Astrocyte of the spinal cord (primary cell): ENCODE measurements at regions not wholly inside any gene's neighbourhood (a gene's known extent, or its start where the extent isn't known, plus 50 kb on each side); places are given as distances from the start of the nearest gene placed in this dataset.

Experiments used
- DNase-seq: peaks from one replicate; pipeline ENCODE4 v3.0.0; 2011; ENCODE audit warnings: low read depth, low spot score
- H3K4me3 ChIP-seq: 2 replicates; pipeline ENCODE4 v1.5.1; 2011; ENCODE audit warnings: low read depth, mild to moderate bottlenecking, low read length, moderate library complexity
- in situ Hi-C: cut with HindIII; loops from 2 replicates; pipeline ENCODE4 v1.10.0; 2017; ENCODE audit warnings: low sequenced_read_pairs
- TF ChIP-seq, protein P1 (sequence below): IDR thresholded peaks from 2 replicates; pipeline ENCODE4 v1.5.1; 2012; ENCODE audit warnings: low read depth, mild to moderate bottlenecking, low read length, inconsistent platforms

DNA sequence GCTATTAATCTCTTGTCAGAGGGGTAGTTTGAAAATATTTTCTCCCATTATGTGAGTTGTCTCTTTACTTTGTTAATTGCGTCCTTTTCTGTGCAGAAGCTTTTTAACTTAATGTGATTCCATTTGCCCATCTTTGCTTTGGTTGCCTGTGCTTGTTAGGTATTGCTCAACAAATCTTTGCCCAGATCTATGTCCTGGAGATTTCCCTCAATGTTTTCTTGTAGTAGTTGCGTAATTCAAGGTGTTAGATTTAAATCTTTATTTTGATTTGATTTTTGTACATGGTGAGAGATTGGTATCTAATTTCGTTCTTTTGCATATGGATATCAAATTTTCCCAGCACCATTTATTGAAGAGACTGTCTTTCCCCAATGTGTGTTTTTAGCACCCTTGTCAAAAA lies 567.2 kb downstream of the DNAJB9 start:
- in situ Hi-C loops, result no loop called here
- H3K4me3 ChIP-seq, result no peak overlapping the region
- DNase-seq, result no peak
- TF ChIP-seq, protein P1, sequence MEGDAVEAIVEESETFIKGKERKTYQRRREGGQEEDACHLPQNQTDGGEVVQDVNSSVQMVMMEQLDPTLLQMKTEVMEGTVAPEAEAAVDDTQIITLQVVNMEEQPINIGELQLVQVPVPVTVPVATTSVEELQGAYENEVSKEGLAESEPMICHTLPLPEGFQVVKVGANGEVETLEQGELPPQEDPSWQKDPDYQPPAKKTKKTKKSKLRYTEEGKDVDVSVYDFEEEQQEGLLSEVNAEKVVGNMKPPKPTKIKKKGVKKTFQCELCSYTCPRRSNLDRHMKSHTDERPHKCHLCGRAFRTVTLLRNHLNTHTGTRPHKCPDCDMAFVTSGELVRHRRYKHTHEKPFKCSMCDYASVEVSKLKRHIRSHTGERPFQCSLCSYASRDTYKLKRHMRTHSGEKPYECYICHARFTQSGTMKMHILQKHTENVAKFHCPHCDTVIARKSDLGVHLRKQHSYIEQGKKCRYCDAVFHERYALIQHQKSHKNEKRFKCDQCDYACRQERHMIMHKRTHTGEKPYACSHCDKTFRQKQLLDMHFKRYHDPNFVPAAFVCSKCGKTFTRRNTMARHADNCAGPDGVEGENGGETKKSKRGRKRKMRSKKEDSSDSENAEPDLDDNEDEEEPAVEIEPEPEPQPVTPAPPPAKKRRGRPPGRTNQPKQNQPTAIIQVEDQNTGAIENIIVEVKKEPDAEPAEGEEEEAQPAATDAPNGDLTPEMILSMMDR, result no peak

DNA sequence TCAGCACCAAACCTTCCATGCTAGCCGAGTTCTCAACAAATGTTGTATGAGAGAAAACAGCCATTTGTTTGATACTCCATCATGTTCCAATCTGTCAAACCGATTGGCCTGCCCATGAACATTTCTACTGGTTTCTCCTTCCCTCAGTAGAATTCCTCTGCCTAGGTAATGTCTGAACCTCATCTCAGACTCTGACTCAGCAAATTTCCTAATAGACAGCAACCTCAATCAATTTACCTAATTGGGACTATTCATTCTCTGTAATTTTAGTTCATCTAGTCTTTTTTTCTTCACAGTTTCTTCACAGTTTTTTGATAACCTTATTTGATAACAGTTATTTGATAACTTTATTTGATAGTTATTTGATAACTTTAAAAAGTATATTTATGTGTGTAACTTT lies 585.1 kb downstream of the DNAJB9 start:
- in situ Hi-C loops, result no loop called here
- TF ChIP-seq, protein P1, result no peak
- H3K4me3 ChIP-seq, result no peak overlapping the region
- no peak for DNase-seq

DNA sequence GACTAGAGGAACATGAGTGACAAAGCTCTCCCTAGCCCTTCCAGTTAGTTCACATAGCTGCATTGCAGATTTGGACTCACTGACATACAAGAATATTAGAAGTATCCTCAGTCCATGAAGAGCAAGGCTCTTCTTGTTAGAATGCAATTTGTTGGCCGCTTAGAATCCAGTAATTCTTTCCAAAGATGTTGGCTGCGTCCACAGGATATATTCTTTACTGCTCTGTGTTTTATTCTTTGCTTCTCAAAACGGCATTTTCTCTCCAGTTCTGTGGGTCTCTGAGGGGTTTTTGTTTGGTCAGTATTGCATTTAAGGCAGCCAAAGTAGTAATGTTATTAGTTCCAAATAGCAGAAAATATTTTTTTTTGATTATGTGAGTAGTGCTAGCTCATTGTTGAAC lies 588.6 kb downstream of the DNAJB9 start:
- DNase-seq, result no peak
- in situ Hi-C loops, result no loop called here
- H3K4me3 ChIP-seq, result no peak overlapping the region
- TF ChIP-seq, protein P1, result no peak

DNA sequence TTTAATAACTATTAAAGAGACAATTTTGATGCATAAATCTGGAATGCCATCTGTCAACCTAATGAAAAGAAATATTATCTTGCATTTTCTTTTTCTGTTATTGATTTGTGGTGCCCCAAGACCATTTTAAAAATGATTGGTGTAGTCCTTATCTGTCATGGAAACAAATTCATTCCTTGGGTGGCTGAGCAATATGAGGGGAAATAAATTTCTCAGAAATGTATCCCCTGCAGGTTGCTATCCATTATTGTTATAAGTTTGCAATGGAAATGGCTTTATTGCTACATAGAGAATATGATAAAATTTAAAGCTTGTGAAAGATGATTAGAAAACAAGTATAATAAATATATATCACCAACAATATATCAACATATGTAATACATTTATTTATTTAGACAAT lies 607.0 kb downstream of the DNAJB9 start:
- DNase-seq, result no peak
- TF ChIP-seq, protein P1, result no peak
- no peak overlapping the region for H3K4me3 ChIP-seq
- in situ Hi-C loops, result no loop called here

DNA sequence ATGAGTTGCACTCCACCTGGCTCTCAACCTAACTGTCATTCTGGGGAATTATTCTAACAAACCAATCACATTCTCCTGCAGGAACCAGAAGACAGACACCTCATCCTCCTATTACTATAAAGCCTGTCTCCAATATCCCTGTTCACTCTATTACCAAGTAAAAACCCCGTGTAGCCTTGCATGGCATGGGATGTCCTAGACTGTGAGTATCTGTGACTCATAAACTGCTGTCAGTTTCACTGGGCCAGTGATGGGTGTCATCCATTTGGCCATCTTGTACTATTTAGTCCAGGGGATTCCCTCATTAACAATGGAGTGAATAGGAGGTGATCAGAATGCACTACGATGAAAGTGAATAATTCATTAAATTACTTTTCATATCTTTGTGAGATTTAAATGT lies 608.7 kb downstream of the DNAJB9 start:
- in situ Hi-C loops, result no loop called here
- TF ChIP-seq, protein P1, result no peak
- no peak for DNase-seq
- H3K4me3 ChIP-seq, result no peak overlapping the region

DNA sequence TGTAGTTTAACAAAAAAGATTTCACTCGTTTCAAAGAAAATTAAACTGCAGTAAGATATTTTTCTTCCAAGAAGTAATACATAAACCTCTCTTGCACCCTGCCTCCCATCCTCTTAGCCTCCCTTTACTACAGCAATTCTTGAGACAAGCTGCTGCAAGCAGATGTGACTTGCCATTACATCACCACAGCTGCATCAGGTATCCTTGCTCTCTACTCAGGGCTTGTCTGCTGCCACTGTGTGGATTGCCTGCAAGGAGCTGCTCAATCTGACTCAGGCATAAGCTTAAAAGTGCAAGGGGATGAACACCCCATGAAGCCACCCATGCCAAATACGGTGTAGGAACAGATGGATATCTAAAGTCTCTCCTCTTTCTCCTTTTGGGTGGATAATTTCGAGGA lies 609.9 kb downstream of the DNAJB9 start:
- no peak overlapping the region for H3K4me3 ChIP-seq
- TF ChIP-seq, protein P1, result no peak
- in situ Hi-C loops, result no loop called here
- DNase-seq, result no peak

DNA sequence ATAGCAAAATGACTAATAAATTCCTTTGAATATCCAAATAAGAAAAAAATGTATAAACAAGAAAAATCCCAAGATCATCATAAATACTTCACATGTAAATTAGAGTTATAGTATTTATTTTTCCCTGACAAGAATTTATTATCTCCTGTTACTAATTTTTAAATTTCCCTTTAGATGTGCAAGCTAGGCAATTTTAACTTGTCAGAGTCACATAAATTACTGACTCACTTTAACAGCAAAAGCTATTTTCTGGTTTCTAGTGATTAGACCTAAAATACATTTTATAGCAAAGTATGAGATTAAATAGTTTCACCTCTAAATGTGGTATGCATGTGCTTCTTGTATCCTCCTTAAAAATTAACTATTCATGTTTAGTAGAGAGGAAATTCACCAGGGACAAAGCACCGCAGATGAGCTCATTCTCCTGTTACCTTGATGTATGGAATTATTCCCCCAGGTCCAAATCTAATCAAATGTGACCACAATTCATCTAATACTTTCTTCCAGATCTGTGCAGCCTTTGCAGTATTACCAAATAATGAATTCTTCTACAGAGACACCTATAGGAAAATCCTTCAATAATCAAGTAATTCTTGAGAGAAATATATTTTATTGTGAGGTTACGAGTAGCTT lies 621.2 kb downstream of the DNAJB9 start:
- in situ Hi-C loops, result no loop called here
- TF ChIP-seq, protein P1, result no peak
- H3K4me3 ChIP-seq, result no peak overlapping the region
- no peak for DNase-seq
